ENCODE measurements at regions not wholly inside any gene's neighbourhood (a gene's known extent, or its start where the extent isn't known, plus 50 kb on each side); places are given as distances from the start of the nearest gene placed in this dataset.

DNA sequence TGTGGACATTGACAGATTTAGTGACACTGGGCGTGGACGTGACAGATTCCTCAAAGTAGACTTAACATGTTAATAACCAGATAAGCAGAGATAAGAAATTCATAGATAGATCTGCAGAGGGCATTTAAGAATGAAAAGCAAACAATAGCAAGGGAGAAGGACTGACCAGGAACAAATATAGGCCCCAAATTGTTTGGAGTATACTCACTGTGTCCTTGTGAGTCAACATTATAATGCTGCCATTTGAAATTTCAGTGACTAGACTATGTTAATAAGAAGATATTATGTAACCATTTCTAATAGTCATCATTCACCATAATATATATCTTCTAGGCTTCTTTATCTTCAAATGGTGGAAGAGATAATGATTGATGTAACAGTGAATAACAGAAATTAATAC, 78.1 kb upstream of the SLC38A11 start:
- no peak for DNase-seq

DNA sequence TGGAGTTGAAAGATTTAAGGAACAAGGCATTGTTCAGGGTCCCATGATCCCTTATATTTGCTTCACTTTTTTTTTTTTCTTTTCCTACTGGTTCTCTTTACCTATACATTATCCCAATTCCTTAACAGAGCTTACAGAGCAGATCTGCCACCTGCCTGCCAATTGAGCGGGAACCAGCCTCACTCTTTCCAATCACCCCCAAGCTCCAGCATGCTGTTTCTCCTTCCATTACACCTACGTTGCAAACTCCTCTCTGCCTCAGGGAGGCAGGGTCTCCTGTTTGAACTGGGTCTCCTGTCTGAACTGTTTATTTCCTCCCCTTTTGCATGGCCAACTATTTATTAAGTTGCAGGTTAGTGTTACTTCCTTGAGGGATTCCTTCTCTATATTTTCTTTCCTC, 77.2 kb upstream of the SLC38A11 start:
- DNase-seq, result no peak

DNA sequence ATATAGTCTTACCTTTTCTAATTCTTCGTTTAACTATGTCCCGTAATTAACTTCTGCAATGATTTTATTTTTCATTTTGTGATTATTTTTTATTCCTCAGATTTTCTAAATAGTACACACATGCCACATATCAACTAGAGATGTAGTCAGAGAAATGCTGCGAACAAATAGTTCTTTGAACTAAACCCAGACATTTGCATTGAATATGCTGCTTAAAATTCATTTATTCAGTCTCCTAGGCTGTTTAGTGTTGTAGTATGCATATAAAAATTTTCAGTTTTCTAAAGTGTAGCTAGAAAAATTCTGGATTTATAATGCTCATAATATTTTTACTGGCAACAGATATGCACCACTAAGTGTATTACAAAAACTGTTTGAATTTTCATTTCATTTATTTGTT, 68.9 kb upstream of the SLC38A11 start:
- DNase-seq, result no peak

DNA sequence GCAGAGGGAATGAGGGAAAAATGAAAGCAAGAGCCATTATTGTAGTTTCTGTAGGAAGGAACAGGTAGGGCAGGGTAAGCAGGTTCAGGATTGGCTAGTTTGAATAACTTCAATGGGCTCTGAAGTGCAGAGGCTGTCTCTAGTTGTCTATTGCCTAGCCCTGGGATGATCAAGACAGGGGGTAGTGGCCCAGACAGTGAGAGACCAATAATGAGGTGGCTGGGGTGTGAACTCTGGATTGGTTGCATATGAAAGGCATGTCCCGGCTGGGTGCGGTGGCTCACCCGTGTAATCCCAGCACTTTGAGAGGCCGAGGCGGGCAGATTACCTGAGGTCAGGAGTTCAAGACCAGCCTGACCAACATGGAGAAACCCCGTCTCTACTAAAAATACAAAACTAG, 67.5 kb upstream of the SLC38A11 start:
- DNase-seq, result no peak

DNA sequence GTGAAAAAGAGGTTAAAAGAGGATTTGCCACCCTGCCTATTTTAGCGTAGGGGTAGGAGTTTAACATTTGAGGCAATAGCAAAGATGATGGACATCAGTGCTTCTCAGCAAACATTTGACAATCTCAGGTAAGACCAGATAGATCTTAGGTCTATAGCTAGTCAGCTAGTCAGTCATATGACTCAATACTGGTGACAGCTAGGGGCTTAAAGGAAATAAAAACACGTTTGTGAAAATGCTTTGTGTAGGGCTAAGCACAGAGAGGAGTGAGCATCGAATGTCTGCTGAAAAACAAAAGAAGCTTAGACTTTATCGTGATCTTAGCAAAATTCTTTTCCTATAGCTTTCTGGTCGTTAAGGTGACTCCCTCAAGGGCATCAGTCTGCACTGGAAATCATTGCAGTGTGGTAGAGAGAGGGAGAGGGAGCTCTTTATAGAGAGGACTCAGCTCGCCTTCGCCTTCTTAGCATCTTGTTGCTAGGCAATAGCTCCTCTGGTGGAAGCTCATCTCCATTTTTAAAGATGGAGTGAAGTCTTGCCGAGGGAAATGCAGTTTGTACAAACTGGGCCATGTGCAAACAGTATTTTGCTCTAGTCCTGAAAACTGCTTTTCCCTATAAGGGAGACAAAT, 62.8 kb upstream of the SLC38A11 start:
- DNase-seq, result no peak

DNA sequence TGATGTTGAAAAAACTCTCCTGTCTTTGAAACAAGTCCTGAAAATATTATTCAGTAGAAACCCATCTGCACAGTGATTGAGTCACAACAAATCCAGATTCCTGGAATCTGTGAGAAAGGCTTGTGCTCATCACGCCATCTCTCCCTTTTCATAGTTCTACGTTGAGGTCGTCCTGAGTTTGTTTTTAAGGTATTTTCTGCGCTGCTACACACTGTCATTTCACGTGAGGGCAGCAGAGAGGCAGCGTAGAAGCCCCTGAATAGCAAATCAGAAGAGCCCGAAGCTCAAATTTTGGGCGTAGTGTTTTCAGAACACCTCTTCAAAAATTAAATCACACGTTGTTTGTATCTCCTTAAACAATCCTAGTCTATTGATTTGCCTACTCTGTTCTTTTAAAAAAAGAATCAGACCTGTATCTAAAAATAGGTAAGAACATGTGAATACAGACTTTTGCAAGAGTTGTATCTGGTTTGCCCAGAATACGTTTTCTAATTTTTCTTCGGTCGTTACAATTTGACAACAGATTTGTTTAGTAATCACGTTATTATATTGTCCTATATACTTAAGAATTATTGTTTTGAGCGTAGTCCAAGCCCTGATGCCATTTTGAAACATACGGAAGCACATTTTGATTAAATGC, 61.6 kb upstream of the SLC38A11 start:
- DNase-seq, result no peak

DNA sequence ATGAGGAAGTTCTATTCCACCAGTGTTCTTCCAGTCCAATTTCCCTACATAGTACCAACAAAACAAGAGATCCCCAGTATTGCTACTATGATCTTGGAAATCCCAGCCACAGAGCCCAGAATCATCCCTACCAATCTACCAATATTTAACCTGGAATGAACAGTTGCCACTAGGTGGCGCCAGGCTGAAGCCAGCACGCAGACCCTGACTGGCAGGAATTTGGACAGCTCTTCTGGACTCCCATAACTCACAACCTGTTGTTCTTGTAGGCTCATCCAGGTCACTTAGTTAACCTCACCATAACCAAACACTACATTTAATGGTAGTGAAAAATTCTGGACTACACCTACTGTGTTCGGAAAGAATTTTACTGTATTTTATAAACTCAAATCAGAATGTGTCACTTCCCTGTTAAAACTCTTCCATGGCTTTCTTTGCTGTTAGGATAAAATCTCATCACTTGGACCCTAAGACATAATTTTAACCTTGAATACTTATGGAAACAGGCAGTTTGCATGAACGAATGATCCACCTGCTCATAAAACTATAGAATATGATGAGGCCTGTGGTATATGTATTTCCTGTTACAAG, 59.8 kb upstream of the SLC38A11 start:
- peak; percentile 32 for DNase-seq

DNA sequence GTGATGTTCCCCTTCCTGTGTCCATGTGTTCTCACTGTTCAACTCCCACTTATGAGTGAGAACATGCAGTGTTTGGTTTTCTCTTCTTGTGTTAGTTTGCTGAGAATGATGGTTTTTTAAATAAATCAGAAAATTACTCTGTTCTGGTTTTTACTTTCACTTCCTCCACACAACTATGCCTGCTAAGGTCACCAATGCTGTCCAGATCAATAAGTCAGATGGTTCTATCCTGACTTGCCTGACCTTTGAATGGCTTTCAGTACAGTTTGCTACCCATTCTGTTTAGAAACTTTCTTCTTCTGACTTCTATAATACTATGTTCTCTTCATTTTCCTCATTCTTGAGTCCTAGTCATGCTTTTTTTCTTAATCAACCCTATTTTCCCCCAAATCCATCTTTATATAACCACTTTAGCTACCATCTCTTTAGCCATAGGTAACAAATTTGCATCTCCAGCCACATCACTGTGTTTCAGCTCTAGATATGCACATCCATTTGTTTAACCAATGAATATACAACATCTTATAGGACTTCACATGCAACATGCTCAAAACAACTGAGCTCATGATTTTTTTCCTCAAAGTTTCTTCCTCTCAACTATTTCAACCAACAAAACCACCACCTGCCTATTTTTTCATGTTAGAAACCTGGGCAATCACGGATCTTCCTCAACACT, 58.8 kb upstream of the SLC38A11 start:
- peak; percentile 30 for DNase-seq

DNA sequence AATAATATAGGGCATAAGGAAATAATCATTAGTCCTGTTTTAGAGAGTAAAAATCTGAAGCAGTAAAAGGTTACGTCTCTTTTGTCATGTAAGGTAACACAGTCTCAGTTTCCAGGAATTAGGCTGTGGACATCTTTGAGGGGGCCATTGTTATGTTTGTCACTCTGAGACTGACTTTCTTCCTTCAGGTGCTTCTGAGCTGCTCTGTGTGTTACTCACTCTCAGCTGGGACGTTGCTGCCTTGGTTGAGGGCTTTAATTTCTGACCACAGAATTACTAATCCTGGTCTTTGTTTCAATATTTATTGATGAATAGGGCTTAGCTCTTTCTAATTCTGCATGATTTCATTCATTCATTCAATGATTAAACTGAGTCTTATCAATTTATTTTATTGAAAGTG, 55.9 kb upstream of the SLC38A11 start:
- DNase-seq, result no peak

DNA sequence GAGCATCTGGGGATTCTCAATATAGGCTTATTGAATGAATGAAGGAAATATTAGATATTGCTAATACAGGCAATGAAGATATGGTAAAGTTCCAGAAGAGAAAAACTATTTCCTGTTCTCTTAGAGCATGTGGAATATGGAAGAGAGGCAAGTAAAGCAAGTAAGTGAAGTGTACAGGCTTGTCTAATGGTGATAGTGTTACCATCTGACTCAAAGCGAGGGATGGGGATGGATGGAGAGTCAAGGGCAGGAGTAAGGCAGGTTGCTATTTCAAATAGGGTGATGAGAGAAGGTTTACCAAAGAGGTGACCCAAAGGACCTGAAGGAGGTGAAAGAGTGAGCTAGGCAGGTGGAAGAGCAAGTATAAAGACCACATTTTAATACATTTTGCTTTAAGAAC, 55.2 kb upstream of the SLC38A11 start:
- DNase-seq, result no peak

DNA sequence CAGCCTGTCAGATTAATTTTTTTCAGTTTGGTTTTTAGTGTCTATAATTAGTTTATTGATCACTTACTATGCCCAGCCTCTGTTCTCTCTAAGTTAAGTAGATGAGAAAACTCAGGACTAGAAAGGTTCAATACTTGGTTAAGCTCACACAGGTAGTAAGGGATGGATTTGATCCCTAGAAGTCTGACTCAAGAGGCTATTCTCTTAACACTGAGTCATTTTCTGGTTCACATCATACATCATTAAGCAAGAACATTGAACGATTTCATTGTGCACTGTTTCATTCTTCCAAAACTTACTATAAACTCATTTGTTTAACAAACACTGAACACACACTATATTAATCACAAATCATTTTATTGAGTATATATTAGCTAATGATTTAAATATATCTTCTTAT, 54.1 kb upstream of the SLC38A11 start:
- no peak for DNase-seq

DNA sequence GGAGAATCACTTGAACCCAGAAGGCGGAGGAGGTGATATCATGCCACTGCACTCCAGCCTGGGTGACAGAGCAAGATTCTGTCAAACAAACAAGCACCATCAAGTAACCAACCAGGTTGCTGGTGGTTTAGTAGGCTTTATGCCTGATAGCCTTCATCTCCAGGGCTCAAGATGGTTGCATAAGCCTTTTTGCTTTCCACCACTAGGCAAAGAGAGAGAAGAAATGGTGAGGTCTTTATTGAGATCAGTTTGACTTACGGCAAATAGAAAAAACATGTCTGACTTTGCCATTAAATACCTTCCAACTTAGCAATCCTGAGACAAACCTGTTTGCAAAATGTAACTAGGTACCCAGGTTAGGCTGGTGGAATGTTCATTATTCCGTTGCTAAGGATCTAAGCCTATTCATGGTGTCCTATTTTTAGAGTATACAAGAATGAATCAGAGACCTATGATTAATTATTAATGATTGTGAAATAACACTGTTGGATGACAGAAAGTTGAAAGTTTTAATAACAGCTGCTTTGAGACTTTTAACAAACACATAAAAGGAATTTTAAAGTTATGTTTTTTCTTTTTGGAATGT, 53.5 kb upstream of the SLC38A11 start:
- DNase-seq, result no peak

DNA sequence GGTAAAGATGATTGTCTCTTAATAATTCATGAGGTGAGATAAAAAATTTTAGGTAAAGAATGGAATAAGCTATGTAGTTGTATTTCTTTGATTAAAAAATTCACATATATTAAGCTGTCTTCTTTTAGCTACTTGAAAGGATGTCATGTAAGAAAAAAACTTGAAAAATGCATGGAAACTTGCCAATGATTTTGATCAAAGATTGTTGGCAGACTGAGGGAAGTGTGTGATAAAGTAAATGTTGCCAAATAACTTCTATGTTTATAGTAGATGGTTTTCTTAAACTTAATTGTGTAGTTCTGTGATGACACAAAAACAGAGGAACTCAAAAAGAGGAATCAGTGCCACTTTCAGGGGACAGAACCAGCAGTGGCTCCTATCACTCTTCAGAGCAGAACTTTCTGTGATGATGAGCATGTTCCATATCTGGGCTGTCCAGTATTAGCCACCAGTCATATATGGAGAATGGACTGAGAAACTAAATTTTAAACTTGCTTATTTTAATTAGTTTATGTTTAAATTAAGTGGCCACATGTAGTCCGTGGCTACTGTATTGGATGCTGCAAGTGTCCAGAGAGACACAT, 51.9 kb upstream of the SLC38A11 start:
- DNase-seq, result peak; percentile 12

All from MV-4-11 (cell line).